ENCODE measurements at regions not wholly inside any gene's neighbourhood (a gene's known extent, or its start where the extent isn't known, plus 50 kb on each side); places are given as distances from the start of the nearest gene placed in this dataset.

DNA sequence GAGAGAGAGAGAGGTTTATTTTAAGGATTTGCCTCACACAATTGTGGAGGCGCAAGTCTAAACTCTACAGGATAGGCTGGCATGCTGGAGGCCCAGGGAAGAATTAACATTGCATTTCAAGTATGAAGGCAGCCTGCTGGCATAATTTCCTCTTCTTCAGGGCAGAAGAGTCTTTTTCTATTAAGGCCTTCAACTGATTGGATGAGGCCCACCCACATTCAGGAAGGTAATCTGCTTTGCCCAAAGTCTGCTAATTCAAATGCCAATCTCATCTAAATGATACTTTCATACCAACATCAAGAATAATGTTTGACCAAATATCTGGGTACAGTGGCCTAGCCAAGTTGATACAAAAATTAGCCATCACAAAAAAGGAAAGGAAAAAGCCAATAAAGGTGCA is 258.1 kb upstream of the MDFIC2 start:
- TF ChIP-seq, protein P1, sequence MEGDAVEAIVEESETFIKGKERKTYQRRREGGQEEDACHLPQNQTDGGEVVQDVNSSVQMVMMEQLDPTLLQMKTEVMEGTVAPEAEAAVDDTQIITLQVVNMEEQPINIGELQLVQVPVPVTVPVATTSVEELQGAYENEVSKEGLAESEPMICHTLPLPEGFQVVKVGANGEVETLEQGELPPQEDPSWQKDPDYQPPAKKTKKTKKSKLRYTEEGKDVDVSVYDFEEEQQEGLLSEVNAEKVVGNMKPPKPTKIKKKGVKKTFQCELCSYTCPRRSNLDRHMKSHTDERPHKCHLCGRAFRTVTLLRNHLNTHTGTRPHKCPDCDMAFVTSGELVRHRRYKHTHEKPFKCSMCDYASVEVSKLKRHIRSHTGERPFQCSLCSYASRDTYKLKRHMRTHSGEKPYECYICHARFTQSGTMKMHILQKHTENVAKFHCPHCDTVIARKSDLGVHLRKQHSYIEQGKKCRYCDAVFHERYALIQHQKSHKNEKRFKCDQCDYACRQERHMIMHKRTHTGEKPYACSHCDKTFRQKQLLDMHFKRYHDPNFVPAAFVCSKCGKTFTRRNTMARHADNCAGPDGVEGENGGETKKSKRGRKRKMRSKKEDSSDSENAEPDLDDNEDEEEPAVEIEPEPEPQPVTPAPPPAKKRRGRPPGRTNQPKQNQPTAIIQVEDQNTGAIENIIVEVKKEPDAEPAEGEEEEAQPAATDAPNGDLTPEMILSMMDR (IDR thresholded peaks at IDR 0.05) = no peak
- TF ChIP-seq POLR2A (IDR thresholded peaks at IDR 0.05) = no peak
- no peak for TF ChIP-seq POLR2AphosphoS5 (IDR thresholded peaks at IDR 0.05)
